Prostate gland (tissue), 2 donors: ENCODE measurements at regions not wholly inside any gene's neighbourhood (a gene's known extent, or its start where the extent isn't known, plus 50 kb on each side); places are given as distances from the start of the nearest gene placed in this dataset.

Experiments
- POLR2A ChIP-seq: fragments of 450-650 bp; IDR thresholded peaks from one replicate; pipeline ENCODE4 v1.6.1; 2016; ENCODE audit warnings: antibody characterized with exemption, mild to moderate bottlenecking
- POLR2AphosphoS5 ChIP-seq: sonication (generic); formaldehyde crosslinking; IDR thresholded peaks from one replicate; pipeline ENCODE4 v1.6.1; 2017; ENCODE audit warnings: antibody characterized with exemption
- TF ChIP-seq, protein P1 (sequence below), 4 experiments: fragments of 200-600 bp in 2 of 4; fragments of 450-650 bp in 2 of 4; sonication (generic) in 2 of 4; IDR thresholded peaks; 1 replicate in 3 of 4; 2 replicates in 1 of 4; pipeline ENCODE4 v1.5.1; 2016 to 2019; ENCODE audit warnings: antibody characterized with exemption in 4 of 4, mild to moderate bottlenecking in 2 of 4, moderate library complexity in 2 of 4

DNA sequence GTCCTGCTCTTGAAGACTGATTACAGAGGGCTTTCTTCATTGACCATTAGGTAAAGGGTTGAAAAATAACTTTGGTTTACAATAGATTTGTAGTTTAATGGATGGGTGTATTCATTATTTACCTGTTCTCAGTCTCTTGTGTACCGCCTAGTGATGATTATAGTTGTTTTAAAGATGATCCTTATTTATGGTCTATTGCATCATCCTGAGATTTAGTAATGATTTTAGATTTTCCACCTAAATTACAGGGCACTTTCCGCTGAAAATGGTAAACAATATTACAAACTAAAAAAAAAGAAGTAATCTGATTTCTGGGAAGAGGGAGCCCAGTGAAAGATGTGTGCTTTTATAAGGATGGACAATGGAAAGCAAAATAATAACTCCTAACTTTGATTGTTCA, 78.4 kb upstream of the TMEM33 start:
- TF ChIP-seq, protein P1, sequence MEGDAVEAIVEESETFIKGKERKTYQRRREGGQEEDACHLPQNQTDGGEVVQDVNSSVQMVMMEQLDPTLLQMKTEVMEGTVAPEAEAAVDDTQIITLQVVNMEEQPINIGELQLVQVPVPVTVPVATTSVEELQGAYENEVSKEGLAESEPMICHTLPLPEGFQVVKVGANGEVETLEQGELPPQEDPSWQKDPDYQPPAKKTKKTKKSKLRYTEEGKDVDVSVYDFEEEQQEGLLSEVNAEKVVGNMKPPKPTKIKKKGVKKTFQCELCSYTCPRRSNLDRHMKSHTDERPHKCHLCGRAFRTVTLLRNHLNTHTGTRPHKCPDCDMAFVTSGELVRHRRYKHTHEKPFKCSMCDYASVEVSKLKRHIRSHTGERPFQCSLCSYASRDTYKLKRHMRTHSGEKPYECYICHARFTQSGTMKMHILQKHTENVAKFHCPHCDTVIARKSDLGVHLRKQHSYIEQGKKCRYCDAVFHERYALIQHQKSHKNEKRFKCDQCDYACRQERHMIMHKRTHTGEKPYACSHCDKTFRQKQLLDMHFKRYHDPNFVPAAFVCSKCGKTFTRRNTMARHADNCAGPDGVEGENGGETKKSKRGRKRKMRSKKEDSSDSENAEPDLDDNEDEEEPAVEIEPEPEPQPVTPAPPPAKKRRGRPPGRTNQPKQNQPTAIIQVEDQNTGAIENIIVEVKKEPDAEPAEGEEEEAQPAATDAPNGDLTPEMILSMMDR (IDR thresholded peaks at IDR 0.05) = no peak
- TF ChIP-seq POLR2A (no peak), POLR2AphosphoS5 (no peak)
